ENCODE measurements at regions not wholly inside any gene's neighbourhood (a gene's known extent, or its start where the extent isn't known, plus 50 kb on each side); places are given as distances from the start of the nearest gene placed in this dataset.

DNA sequence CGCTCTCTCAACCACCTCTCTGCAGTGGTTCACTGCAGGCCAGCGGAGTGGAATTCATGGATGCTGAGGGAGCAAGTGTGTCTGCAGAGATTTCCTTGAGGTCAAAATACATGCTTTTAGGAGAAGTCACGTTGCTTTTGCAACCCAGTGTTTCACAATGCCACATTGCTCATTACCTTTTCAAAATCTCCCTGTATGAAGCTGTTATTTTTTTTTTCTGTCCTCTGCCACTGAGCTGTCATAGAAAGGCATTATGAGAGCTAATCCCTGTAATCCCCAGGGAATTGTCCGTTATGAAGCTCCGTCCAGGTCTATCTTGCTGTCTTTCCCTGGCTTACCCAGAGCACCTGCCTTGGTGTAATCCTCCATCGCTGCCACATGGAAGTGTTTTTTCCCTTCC is 60.5 kb upstream of the SLC22A23 start:
- Mint-ChIP-seq H3K36me3 (no peaks in the 10 kb centered on the region), H3K4me3 (no peak overlapping the region), H3K27me3 (no peaks in the 10 kb centered on the region), H3K9me3 (peaks cover 3% of the 10 kb centered on the region), H3K27ac (no peak overlapping the region), H3K4me1 (ENCODE audit: unreplicated experiment) (peaks cover 26% of the 10 kb centered on the region)
- TF ChIP-seq CTCF (conservative IDR thresholded peaks at IDR 0.05) = no peak
- no peak for DNase-seq (ENCODE audit: extremely low spot score, unreplicated experiment)

GRCh38 chr6:3516092-3516491 is 59.2 kb upstream of the SLC22A23 start:
- Mint-ChIP-seq H3K36me3 (no peaks in the 10 kb centered on the region), H3K9me3 (peaks cover 3% of the 10 kb centered on the region), H3K27ac (no peak overlapping the region), H3K4me3 (no peak overlapping the region), H3K4me1 (ENCODE audit: unreplicated experiment) (peaks cover 34% of the 10 kb centered on the region), H3K27me3 (no peaks in the 10 kb centered on the region)
- no peak for DNase-seq (ENCODE audit: extremely low spot score, unreplicated experiment)
- TF ChIP-seq CTCF (conservative IDR thresholded peaks at IDR 0.05) = no peak

- Mint-ChIP-seq H3K9me3 (no peaks in the 10 kb centered on the region), H3K4me1 (ENCODE audit: unreplicated experiment) (peaks cover 35% of the 10 kb centered on the region), H3K36me3 (no peaks in the 10 kb centered on the region), H3K27ac (no peak overlapping the region), H3K4me3 (no peak overlapping the region), H3K27me3 (no peaks in the 10 kb centered on the region)
- DNase-seq (ENCODE audit: extremely low spot score, unreplicated experiment) = no peak
- no peak for TF ChIP-seq CTCF (conservative IDR thresholded peaks at IDR 0.05)
Measured at GRCh38 chr6:3515669-3516068, 58.8 kb upstream of the SLC22A23 start.

DNA sequence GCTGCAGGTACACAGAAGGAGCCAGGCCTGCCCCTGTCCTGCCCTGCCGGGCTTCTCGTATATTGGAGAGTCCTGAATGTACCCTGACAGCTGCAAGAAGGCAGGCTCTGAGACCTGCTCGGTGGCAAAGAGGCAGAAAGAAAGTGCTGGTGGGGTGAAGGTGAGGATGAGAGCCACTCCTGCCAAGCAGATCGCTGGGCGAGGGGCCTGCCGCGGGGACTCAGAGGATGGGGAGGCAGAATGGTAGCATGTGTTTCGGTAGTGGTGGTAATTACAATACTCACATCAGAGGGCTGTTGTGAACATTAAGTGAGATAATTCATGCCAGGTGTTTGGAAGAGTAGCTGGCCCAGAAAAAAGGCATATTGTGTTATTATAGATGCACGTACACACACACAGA is 56.6 kb upstream of the SLC22A23 start:
- Mint-ChIP-seq H3K4me1 (ENCODE audit: unreplicated experiment) (peaks cover 26% of the 10 kb centered on the region), H3K36me3 (no peaks in the 10 kb centered on the region), H3K9me3 (no peaks in the 10 kb centered on the region), H3K4me3 (no peak overlapping the region), H3K27ac (no peak overlapping the region), H3K27me3 (no peaks in the 10 kb centered on the region)
- no peak for TF ChIP-seq CTCF (conservative IDR thresholded peaks at IDR 0.05)
- no peak for DNase-seq (ENCODE audit: extremely low spot score, unreplicated experiment)

GRCh38 chr6:3512832-3513231 is 56.0 kb upstream of the SLC22A23 start:
- Mint-ChIP-seq H3K27me3 (no peaks in the 10 kb centered on the region), H3K9me3 (no peaks in the 10 kb centered on the region), H3K36me3 (no peaks in the 10 kb centered on the region), H3K4me1 (ENCODE audit: unreplicated experiment) (peaks cover 23% of the 10 kb centered on the region), H3K4me3 (no peak overlapping the region), H3K27ac (no peak overlapping the region)
- no peak for DNase-seq (ENCODE audit: extremely low spot score, unreplicated experiment)
- no peak for TF ChIP-seq CTCF (conservative IDR thresholded peaks at IDR 0.05)

DNA sequence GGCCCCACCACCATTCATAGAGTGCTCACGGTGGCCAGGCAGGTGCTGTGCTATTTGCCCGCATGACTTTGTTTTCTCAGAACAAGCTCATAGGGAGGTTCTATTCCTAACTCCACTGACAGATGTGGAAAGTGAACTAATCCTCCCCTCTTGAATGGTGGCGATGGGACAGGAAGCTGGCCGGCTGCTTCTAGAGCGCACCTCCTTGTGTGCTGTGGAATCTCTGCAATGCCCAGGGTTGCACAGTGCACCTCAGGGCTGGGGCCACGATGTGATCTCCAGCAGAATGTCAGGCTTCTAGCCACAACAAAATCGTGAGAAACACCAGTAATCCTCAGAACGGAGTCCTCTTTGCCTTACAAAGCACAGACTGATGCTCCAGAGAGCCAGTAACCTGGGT is 53.8 kb upstream of the SLC22A23 start:
- H3K27ac Mint-ChIP-seq = no peak overlapping the region
- H3K4me1 Mint-ChIP-seq (ENCODE audit: unreplicated experiment) = peaks cover 40% of the 10 kb centered on the region
- no peak for DNase-seq (ENCODE audit: extremely low spot score, unreplicated experiment)
- no peak for TF ChIP-seq CTCF (conservative IDR thresholded peaks at IDR 0.05)
- H3K9me3 Mint-ChIP-seq = no peaks in the 10 kb centered on the region
- no peak overlapping the region for H3K4me3 Mint-ChIP-seq
- H3K36me3 Mint-ChIP-seq = no peaks in the 10 kb centered on the region
- H3K27me3 Mint-ChIP-seq = no peaks in the 10 kb centered on the region
